GM18505 (cell line): ENCODE measurements at regions not wholly inside any gene's neighbourhood (a gene's known extent, or its start where the extent isn't known, plus 50 kb on each side); places are given as distances from the start of the nearest gene placed in this dataset.

ENCODE experiments used
- ATAC-seq: cut with Tn5 transposase; IDR thresholded peaks from one replicate; pipeline ENCODE4 v1.9.1; 2021; ENCODE audit not compliant: unreplicated experiment
- POLR2A ChIP-seq: IDR thresholded peaks from 4 replicates; pipeline ENCODE4 v1.6.1; 2011; ENCODE audit warnings: borderline replicate concordance; ENCODE audit not compliant: insufficient read depth, insufficient read length; ENCODE audit errors: extremely low read depth

- no peak for ATAC-seq
- no peak for TF ChIP-seq POLR2A
Observed at GRCh38 chr5:58265246-58265930, 194.5 kb downstream of the PLK2 start.

- no peak for ATAC-seq
Observed at GRCh38 chr5:58264276-58264675, 195.6 kb downstream of the PLK2 start.

GRCh38 chr5:58263296-58263695 lies 196.6 kb downstream of the PLK2 start:
- no peak for TF ChIP-seq POLR2A
- no peak for ATAC-seq

More at GRCh38 chr5:58264276-58264675, 195.6 kb downstream of the PLK2 start:
- no peak for TF ChIP-seq POLR2A

GRCh38 chr5:58262226-58262625 lies 197.7 kb downstream of the PLK2 start:
- ATAC-seq, result no peak
- TF ChIP-seq POLR2A, result no peak

GRCh38 chr5:58261605-58262004 lies 198.3 kb downstream of the PLK2 start:
- no peak for ATAC-seq

GRCh38 chr5:58260243-58260642 lies 199.6 kb downstream of the PLK2 start:
- no peak for TF ChIP-seq POLR2A
- ATAC-seq, result no peak

More at GRCh38 chr5:58261605-58262004, 198.3 kb downstream of the PLK2 start:
- no peak for TF ChIP-seq POLR2A

GRCh38 chr5:58259685-58260152 lies 200.2 kb downstream of the PLK2 start:
- no peak for ATAC-seq
- TF ChIP-seq POLR2A, result no peak

GRCh38 chr5:58258984-58259684 lies 200.8 kb downstream of the PLK2 start:
- TF ChIP-seq POLR2A, result no peak
- no peak for ATAC-seq

- ATAC-seq, result no peak
- no peak for TF ChIP-seq POLR2A
Observed at GRCh38 chr5:58255970-58256369, 203.9 kb downstream of the PLK2 start.

- TF ChIP-seq POLR2A, result no peak
Observed at GRCh38 chr5:58255386-58255785, 204.5 kb downstream of the PLK2 start.

GRCh38 chr5:58248221-58248620 lies 211.7 kb downstream of the PLK2 start:
- no peak for ATAC-seq
- TF ChIP-seq POLR2A, result no peak

More at GRCh38 chr5:58255386-58255785, 204.5 kb downstream of the PLK2 start:
- ATAC-seq, result no peak

- no peak for TF ChIP-seq POLR2A
- ATAC-seq, result no peak
Observed at GRCh38 chr5:58246461-58246944, 213.4 kb downstream of the PLK2 start.

- no peak for ATAC-seq
- no peak for TF ChIP-seq POLR2A
Observed at GRCh38 chr5:58245476-58245840, 214.4 kb downstream of the PLK2 start.
